Lower lobe of right lung (tissue), 2 donors: ENCODE measurements at regions not wholly inside any gene's neighbourhood (a gene's known extent, or its start where the extent isn't known, plus 50 kb on each side); places are given as distances from the start of the nearest gene placed in this dataset.
A peak's percentile ranks its signal among the peaks of the same experiment; 100 is the strongest.

Experiments
- ATAC-seq, 2 donors: fragments of 200-7000 bp; cut with Tn5 transposase; one replicate each; pipeline ENCODE4 v1.9.1; 2020 to 2022; ENCODE audit warnings: mild to moderate bottlenecking in 2 of 2, moderate library complexity in 2 of 2
- DNase-seq: peaks from one replicate; pipeline ENCODE4 v3.0.0-alpha.2; 2020
- H3K27ac ChIP-seq: fragments of 200-600 bp; one replicate; pipeline ENCODE4 v1.8.0; 2022
- H3K27me3 ChIP-seq: fragments of 200-600 bp; one replicate; pipeline ENCODE4 v1.8.0; 2022; ENCODE audit warnings: low read depth
- H3K36me3 ChIP-seq: fragments of 200-600 bp; one replicate; pipeline ENCODE4 v1.8.0; 2022; ENCODE audit warnings: mild to moderate bottlenecking
- H3K4me1 ChIP-seq: fragments of 200-600 bp; one replicate; pipeline ENCODE4 v1.8.0; 2022
- H3K4me3 ChIP-seq: fragments of 200-600 bp; one replicate; pipeline ENCODE4 v1.8.0; 2022; ENCODE audit warnings: mild to moderate bottlenecking
- H3K9me3 ChIP-seq: fragments of 200-600 bp; one replicate; pipeline ENCODE4 v1.8.0; 2022
- CTCF ChIP-seq: fragments of 200-600 bp; IDR thresholded peaks from one replicate; pipeline ENCODE4 v1.8.0; 2022; ENCODE audit warnings: antibody characterized with exemption, mild to moderate bottlenecking
- intact Hi-C: fragments of 100-400 bp; cut with DNase I; formaldehyde crosslinking; loops from one replicate; pipeline ENCODE4 v1.11.0; 2022
- donor health status: DM: no; HTN: yes; CAD: no; lungs with severe emphysema.

GRCh38 chr21:39096754-39097153 lies 86.5 kb downstream of the PSMG1 start:
- peak in 1 of 2 donors; percentile 13 for ATAC-seq
- no peaks in the 10 kb centered on the region for H3K36me3 ChIP-seq
- TF ChIP-seq CTCF, result no peak
- no peak for DNase-seq
- no peak overlapping the region for H3K4me3 ChIP-seq
- H3K27me3 ChIP-seq, result no peaks in the 10 kb centered on the region
- H3K4me1 ChIP-seq, result peaks cover 53% of the 10 kb centered on the region
- intact Hi-C loops, result no loop called here
- no peaks in the 10 kb centered on the region for H3K9me3 ChIP-seq
- H3K27ac ChIP-seq, result peak overlapping the region; percentile 79

- peak overlapping the region; percentile 79 for H3K27ac ChIP-seq
- intact Hi-C loops, result no loop called here
- no peak for TF ChIP-seq CTCF
- no peaks in the 10 kb centered on the region for H3K9me3 ChIP-seq
- H3K36me3 ChIP-seq, result no peaks in the 10 kb centered on the region
- H3K4me3 ChIP-seq, result no peak overlapping the region
- H3K27me3 ChIP-seq, result no peaks in the 10 kb centered on the region
- no peak for DNase-seq
- peaks cover 53% of the 10 kb centered on the region for H3K4me1 ChIP-seq
- no peak for ATAC-seq
These were observed 87.6 kb downstream of the PSMG1 start for GRCh38 chr21:39095681-39096080.

- Histone ChIP-seq H3K4me1 (peaks cover 53% of the 10 kb centered on the region), H3K36me3 (no peaks in the 10 kb centered on the region), H3K4me3 (no peak overlapping the region), H3K27ac (peak overlapping the region; percentile 79), H3K27me3 (no peaks in the 10 kb centered on the region), H3K9me3 (no peaks in the 10 kb centered on the region)
- TF ChIP-seq CTCF, result no peak
- ATAC-seq (peak; percentile 42 to 49), DNase-seq (no peak)
- intact Hi-C loops, result no loop called here
These were observed 88.2 kb downstream of the PSMG1 start for GRCh38 chr21:39094847-39095579.

DNA sequence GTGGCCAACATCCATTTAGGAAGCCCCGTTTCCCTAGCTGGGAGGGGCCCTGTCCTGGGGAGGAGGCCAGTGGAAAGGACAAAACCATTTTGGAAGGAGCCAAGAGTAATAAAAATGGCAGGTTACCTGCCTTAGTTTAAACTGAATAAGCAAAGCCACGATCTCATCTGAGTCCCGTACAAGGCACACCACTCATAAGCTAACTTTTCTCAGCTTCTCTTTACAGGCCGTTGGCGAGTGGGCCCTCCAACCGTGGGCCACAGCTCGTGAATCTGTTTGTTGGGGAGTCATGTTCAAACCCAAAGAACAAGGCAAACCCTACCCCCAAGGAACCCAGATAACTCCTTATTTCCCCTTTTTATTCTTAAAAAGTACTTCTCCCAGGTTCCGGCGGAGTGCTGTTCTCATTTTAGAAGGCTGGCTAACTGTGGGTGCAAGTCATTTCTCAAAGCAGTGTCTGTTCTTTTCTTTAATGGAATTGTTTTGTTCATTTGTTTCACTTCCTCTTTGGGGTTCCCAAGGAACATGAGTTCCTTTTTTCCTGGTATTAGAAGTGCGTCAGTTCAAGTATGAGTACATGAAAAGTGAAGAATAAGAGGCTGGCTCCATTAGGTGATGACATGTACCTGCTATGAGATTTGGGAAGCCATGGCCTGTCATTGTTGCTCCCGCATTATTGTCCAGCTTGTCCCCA lies 89.0 kb downstream of the PSMG1 start:
- peak overlapping the region; percentile 79 for H3K27ac ChIP-seq
- H3K36me3 ChIP-seq, result no peaks in the 10 kb centered on the region
- intact Hi-C loops, result no loop called here
- no peak for DNase-seq
- H3K4me3 ChIP-seq, result no peak overlapping the region
- ATAC-seq, result peak; percentile 65 to 66
- no peaks in the 10 kb centered on the region for H3K9me3 ChIP-seq
- H3K4me1 ChIP-seq, result peaks cover 53% of the 10 kb centered on the region
- H3K27me3 ChIP-seq, result no peaks in the 10 kb centered on the region
- no peak for TF ChIP-seq CTCF

DNA sequence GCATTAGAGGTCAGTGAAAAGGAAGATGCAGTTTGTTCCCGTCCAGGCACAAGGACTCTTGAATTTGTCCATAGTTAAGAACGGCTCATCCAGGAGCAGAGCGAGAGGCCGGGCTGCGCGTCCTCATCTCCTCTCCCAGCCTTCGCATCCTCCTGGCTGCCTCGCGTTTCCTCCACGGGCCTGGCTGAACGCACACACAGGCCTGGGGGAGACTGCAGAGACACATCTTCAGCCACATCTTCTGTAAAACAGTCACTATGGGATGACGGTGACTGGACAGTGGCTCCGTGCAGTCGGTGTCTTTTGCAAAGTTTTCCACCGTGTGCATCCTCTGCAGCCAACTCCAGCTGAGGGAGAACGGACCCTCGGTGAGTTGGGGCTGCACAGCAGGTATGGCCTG lies 89.7 kb downstream of the PSMG1 start:
- intact Hi-C loops, result no loop called here
- Histone ChIP-seq H3K27ac (peak overlapping the region; percentile 79), H3K9me3 (no peaks in the 10 kb centered on the region), H3K27me3 (no peaks in the 10 kb centered on the region), H3K4me3 (no peak overlapping the region), H3K4me1 (peaks cover 50% of the 10 kb centered on the region), H3K36me3 (no peaks in the 10 kb centered on the region)
- DNase-seq (no peak), ATAC-seq (no peak)
- no peak for TF ChIP-seq CTCF
